Activated T-helper 2 cell treated with anti-CD3 and anti-CD28 coated beads, Interferon-gamma antibody, Interleukin-2, Interleukin-4, amounts not matched to agents 10 μg/mL and 5 μg/mL and 100 μg/mL, durations not matched to agents 14 hours and 24 hours and 36 hours (primary cell): ENCODE measurements at regions not wholly inside any gene's neighbourhood (a gene's known extent, or its start where the extent isn't known, plus 50 kb on each side); places are given as distances from the start of the nearest gene placed in this dataset.
"Not testable (repeated sequence)": the region's sequence is repeated elsewhere in the genome, so short reads cannot be mapped to it uniquely, and the experiment has no call there.

Experiments
- DNase-seq: peaks from one replicate; pipeline ENCODE4 v3.0.0; 2021; ENCODE audit warnings: low spot score
- H3K27ac Mint-ChIP-seq: one replicate; pipeline ENCODE4 v1.8.0; 2021; ENCODE audit warnings: mixed read lengths
- H3K27me3 Mint-ChIP-seq: one replicate; pipeline ENCODE4 v1.8.0; 2021; ENCODE audit warnings: low read depth, mixed read lengths
- H3K36me3 Mint-ChIP-seq: one replicate; pipeline ENCODE4 v1.8.0; 2021; ENCODE audit warnings: low read depth, mixed read lengths
- H3K4me1 Mint-ChIP-seq: one replicate; pipeline ENCODE4 v1.8.0; 2021; ENCODE audit warnings: low read depth, mixed read lengths
- H3K4me3 Mint-ChIP-seq: one replicate; pipeline ENCODE4 v1.8.0; 2021; ENCODE audit warnings: low read depth, mild to moderate bottlenecking, moderate library complexity, mixed read lengths
- H3K9me3 Mint-ChIP-seq: one replicate; pipeline ENCODE4 v1.8.0; 2021; ENCODE audit warnings: mixed read lengths
- intact Hi-C: fragments of 100-400 bp; cut with micrococcal nuclease; formaldehyde crosslinking; loops from one replicate; pipeline ENCODE4 v1.15.1; 2023

DNA sequence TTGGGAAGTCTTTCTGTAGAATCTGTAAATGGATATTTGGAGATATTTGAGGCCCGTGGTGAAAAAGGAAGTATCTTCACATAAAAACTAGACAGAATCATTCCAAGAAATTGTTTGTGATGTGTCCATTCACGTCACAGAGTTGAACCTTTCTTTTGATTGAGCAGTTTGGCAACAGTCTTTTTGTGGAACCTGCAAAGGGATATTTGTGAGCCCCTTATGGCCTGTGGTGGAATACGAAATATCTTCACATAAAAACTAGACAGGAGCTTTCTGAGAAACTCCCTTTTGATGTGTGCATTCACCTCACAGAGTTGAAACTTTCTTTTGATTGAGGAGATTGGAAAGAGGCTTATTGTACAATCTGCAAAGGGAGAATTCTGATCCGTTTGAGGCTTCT lies 2980.4 kb downstream of the TUBA3C start:
- DNase-seq: peak; percentile 7
- H3K9me3 Mint-ChIP-seq, H3K27ac Mint-ChIP-seq, H3K27me3 Mint-ChIP-seq, H3K36me3 Mint-ChIP-seq, H3K4me3 Mint-ChIP-seq, intact Hi-C loops, H3K4me1 Mint-ChIP-seq: not testable (repeated sequence)

- H3K36me3 Mint-ChIP-seq, H3K4me3 Mint-ChIP-seq, H3K27ac Mint-ChIP-seq, H3K27me3 Mint-ChIP-seq, intact Hi-C loops, H3K4me1 Mint-ChIP-seq, DNase-seq: not testable (repeated sequence)
- H3K9me3 Mint-ChIP-seq: peaks cover 37% of the 10 kb centered on the region
Observed at GRCh38 chr13:16160609-16161008, 3021.0 kb downstream of the TUBA3C start.

GRCh38 chr13:16158958-16159357 lies 3022.7 kb downstream of the TUBA3C start:
- H3K4me1 Mint-ChIP-seq, H3K36me3 Mint-ChIP-seq, H3K27me3 Mint-ChIP-seq, DNase-seq, H3K27ac Mint-ChIP-seq, intact Hi-C loops, H3K4me3 Mint-ChIP-seq: not testable (repeated sequence)
- H3K9me3 Mint-ChIP-seq: peaks cover 37% of the 10 kb centered on the region

DNA sequence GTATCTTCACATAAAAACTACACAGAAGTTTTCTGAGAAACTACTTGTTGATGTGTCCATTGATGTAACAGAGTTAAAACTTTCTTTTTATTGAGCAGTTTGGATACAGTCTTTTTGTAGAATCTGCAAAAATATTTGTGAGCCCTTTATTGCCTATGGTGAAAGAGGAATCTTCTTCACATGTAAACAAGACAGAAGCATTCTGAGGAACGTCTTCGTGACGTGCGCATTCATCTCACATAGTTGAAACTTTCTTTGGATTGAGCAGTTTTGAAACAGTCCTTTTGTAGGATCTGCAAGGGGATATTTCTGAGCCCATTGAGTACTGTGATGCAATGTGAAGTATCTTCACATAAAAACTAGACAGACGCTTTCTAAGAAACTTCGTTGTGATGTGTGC lies 3023.6 kb downstream of the TUBA3C start:
- intact Hi-C loops, DNase-seq, H3K4me3 Mint-ChIP-seq, H3K27me3 Mint-ChIP-seq, H3K4me1 Mint-ChIP-seq, H3K36me3 Mint-ChIP-seq, H3K27ac Mint-ChIP-seq: not testable (repeated sequence)
- peaks cover 34% of the 10 kb centered on the region for H3K9me3 Mint-ChIP-seq

- DNase-seq, H3K27me3 Mint-ChIP-seq, H3K36me3 Mint-ChIP-seq, intact Hi-C loops, H3K4me1 Mint-ChIP-seq, H3K27ac Mint-ChIP-seq, H3K4me3 Mint-ChIP-seq: not testable (repeated sequence)
- peaks cover 34% of the 10 kb centered on the region for H3K9me3 Mint-ChIP-seq
Observed at GRCh38 chr13:16152849-16153248, 3028.8 kb downstream of the TUBA3C start.

DNA sequence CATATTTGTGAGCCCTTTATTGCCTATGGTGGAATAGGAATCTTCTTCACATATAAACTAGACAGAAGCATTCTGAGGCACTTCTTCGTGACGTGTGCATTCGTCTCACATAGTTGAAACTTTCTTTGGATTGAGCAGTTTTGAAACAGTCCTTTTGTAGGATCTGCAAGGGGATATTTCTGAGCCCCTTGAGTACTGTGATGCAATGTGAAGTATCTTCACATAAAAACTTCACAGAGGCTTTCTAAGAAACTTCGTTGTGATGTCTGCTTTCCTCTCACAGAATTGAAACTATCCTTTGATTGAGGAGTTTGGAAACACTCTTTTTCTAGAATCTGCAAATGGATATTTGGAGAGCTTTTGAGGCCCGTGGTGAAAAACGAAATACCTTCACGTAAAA lies 3030.3 kb downstream of the TUBA3C start:
- DNase-seq, intact Hi-C loops, H3K36me3 Mint-ChIP-seq, H3K27ac Mint-ChIP-seq, H3K4me1 Mint-ChIP-seq, H3K4me3 Mint-ChIP-seq, H3K27me3 Mint-ChIP-seq: not testable (repeated sequence)
- H3K9me3 Mint-ChIP-seq: peaks cover 32% of the 10 kb centered on the region

DNA sequence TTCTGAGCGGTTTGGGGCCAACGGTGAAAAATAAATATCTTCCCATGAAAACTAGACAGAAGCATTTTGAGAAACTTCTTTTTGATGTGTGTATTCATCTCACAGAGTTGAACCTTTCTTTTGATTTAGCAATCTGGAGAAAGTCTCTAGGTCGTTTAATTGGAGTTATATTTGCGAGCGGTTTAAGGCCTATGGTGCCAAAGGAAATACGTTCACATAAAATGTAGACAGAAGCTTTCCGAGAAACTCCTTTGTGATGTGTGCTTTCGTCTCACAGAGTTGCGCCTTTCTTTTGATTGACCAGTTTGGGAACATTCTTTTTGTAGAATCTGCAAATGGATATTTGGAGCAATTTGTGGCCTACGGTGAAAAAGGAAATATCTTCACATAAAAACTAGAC lies 3032.2 kb downstream of the TUBA3C start:
- not testable (repeated sequence) for H3K4me1 Mint-ChIP-seq, H3K4me3 Mint-ChIP-seq, H3K36me3 Mint-ChIP-seq

DNA sequence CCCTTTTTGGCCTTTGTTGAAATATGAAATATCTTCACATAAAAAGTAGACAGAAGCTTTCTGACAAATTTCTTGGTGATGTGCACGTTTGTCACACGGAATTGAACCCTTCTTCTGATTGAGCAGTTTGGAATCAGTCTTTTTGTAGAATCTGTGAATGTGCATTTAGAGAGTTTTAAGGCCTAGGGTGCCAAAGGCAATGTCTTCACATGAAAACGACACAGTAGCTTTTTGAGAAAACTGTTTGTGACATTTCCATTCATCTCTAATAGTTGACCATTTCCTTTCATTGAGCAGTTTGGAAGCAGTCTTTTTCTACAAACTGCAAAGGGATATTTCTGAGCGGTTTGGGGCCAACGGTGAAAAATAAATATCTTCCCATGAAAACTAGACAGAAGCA lies 3036.0 kb downstream of the TUBA3C start:
- H3K4me1 Mint-ChIP-seq, H3K36me3 Mint-ChIP-seq, DNase-seq, intact Hi-C loops, H3K4me3 Mint-ChIP-seq, H3K27me3 Mint-ChIP-seq, H3K27ac Mint-ChIP-seq: not testable (repeated sequence)
- H3K9me3 Mint-ChIP-seq: peaks cover 37% of the 10 kb centered on the region

More for the DNA sequence above, 3032.2 kb downstream of the TUBA3C start:
- H3K27me3 Mint-ChIP-seq, intact Hi-C loops, DNase-seq, H3K27ac Mint-ChIP-seq: not testable (repeated sequence)
- H3K9me3 Mint-ChIP-seq: peaks cover 40% of the 10 kb centered on the region

- H3K27me3 Mint-ChIP-seq, intact Hi-C loops, H3K4me1 Mint-ChIP-seq, H3K4me3 Mint-ChIP-seq, H3K27ac Mint-ChIP-seq, DNase-seq, H3K36me3 Mint-ChIP-seq: not testable (repeated sequence)
- peaks cover 29% of the 10 kb centered on the region for H3K9me3 Mint-ChIP-seq
Observed at GRCh38 chr13:16141361-16141760, 3040.3 kb downstream of the TUBA3C start.

DNA sequence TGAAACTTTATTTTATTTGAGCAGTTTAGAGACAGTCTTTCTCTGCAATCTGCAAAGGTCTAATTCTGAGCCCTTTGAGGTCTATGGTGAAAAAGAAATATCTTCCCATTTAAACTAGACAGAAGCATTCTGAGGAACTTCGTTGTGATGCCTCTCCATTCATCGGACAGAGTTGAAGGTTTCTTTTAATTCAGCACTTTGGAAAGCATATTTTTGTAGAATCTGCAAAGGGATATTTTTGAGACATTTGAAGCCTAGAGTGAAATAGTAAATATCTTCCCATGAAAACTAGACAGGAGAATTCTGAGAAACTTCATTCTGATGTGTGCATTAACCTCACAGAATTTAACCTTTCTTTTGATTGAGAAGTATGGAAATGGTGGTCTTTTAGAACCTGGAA lies 3044.8 kb downstream of the TUBA3C start:
- H3K27me3 Mint-ChIP-seq, intact Hi-C loops, H3K4me1 Mint-ChIP-seq: not testable (repeated sequence)

GRCh38 chr13:16128675-16129074 lies 3052.9 kb downstream of the TUBA3C start:
- intact Hi-C loops, DNase-seq, H3K36me3 Mint-ChIP-seq, H3K4me3 Mint-ChIP-seq, H3K27me3 Mint-ChIP-seq, H3K27ac Mint-ChIP-seq, H3K4me1 Mint-ChIP-seq: not testable (repeated sequence)
- H3K9me3 Mint-ChIP-seq: peaks cover 15% of the 10 kb centered on the region

More for the DNA sequence above, 3044.8 kb downstream of the TUBA3C start:
- H3K9me3 Mint-ChIP-seq: peaks cover 18% of the 10 kb centered on the region
- H3K27ac Mint-ChIP-seq, H3K4me3 Mint-ChIP-seq, H3K36me3 Mint-ChIP-seq, DNase-seq: not testable (repeated sequence)

GRCh38 chr13:16113391-16113790 lies 3068.2 kb downstream of the TUBA3C start:
- H3K27me3 Mint-ChIP-seq, DNase-seq, H3K27ac Mint-ChIP-seq, H3K4me1 Mint-ChIP-seq, H3K36me3 Mint-ChIP-seq, intact Hi-C loops, H3K4me3 Mint-ChIP-seq: not testable (repeated sequence)
- peaks cover 39% of the 10 kb centered on the region for H3K9me3 Mint-ChIP-seq
